Activated CD8-positive, alpha-beta memory T cell treated with anti-CD3 and anti-CD28 coated beads, Interleukin-2, amount 10 ng/mL, durations not matched to agents 7 days and 5 days (primary cell): ENCODE measurements at regions not wholly inside any gene's neighbourhood (a gene's known extent, or its start where the extent isn't known, plus 50 kb on each side); places are given as distances from the start of the nearest gene placed in this dataset.
"Not testable (repeated sequence)": the region's sequence is repeated elsewhere in the genome, so short reads cannot be mapped to it uniquely, and the experiment has no call there.

ENCODE experiments used
- ATAC-seq: fragments of 150-1000 bp; cut with Tn5 transposase; one replicate; pipeline ENCODE4 v1.10.0; 2021; ENCODE audit warnings: moderate library complexity
- CTCF ChIA-PET: fragments of 350-600 bp; sonication (Branson Sonifier 250); formaldehyde crosslinking; loops from one replicate; lab custom pipeline; 2021; ENCODE audit warnings: antibody characterized with exemption; lab: Charles Lee
- DNase-seq: peaks from one replicate; pipeline ENCODE4 v3.0.0-alpha.2; 2020
- H3K27ac Mint-ChIP-seq: one replicate; pipeline ENCODE4 v1.8.0; 2021; ENCODE audit warnings: mild to moderate bottlenecking, mixed read lengths
- H3K27me3 Mint-ChIP-seq: one replicate; pipeline ENCODE4 v1.8.0; 2021; ENCODE audit warnings: mixed read lengths
- H3K36me3 Mint-ChIP-seq: one replicate; pipeline ENCODE4 v1.8.0; 2021; ENCODE audit warnings: mild to moderate bottlenecking, mixed read lengths
- H3K4me1 Mint-ChIP-seq: one replicate; pipeline ENCODE4 v1.8.0; 2021; ENCODE audit warnings: mixed read lengths
- H3K4me3 Mint-ChIP-seq: one replicate; pipeline ENCODE4 v1.8.0; 2021; ENCODE audit warnings: mild to moderate bottlenecking, moderate library complexity, mixed read lengths
- H3K9me3 Mint-ChIP-seq: one replicate; pipeline ENCODE4 v1.8.0; 2022; ENCODE audit warnings: low read depth, mixed read lengths

- Mint-ChIP-seq H3K27ac (no peak overlapping the region), H3K36me3 (no peaks in the 10 kb centered on the region), H3K27me3 (no peaks in the 10 kb centered on the region), H3K9me3 (no peaks in the 10 kb centered on the region), H3K4me3 (no peak overlapping the region), H3K4me1 (no peaks in the 10 kb centered on the region)
- CTCF ChIA-PET = no interaction called here
- DNase-seq (no peak), ATAC-seq (no peak)
Observed at GRCh38 chr20:53801609-53802370, 208.2 kb upstream of the ZNF217 start.

- Mint-ChIP-seq H3K4me3 (no peak overlapping the region), H3K4me1 (no peaks in the 10 kb centered on the region), H3K27me3 (no peaks in the 10 kb centered on the region), H3K36me3 (no peaks in the 10 kb centered on the region), H3K27ac (no peak overlapping the region), H3K9me3 (no peaks in the 10 kb centered on the region)
- CTCF ChIA-PET = interaction anchor here (1.2 kb wide), 1 partner anchor 16 kb away, joined by 3 read pairs; no protein-coding TSS in a partner anchor
- no peak for DNase-seq
- ATAC-seq = no peak
Observed at GRCh38 chr20:53800883-53801604, 207.4 kb upstream of the ZNF217 start.

DNA sequence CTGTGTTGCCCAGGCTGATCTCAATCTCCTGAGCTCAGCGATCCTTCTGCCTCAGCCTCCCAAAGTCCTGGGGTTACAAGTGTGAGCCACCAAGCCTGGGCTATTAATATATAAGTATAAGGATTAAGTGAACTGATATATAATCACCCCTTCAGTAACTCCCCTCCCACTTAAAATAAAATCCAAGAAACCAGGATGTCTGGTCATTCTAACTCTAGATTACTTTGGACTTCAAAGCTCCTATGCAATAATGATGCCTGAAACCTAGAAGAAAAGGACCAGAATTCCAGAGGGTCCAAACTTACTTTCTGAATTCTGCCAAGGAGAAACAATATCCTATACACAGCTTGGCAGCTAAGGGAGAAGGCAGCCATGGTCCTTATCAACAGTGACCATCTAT lies 206.8 kb upstream of the ZNF217 start:
- Mint-ChIP-seq H3K4me3 (no peak overlapping the region), H3K27ac (no peak overlapping the region), H3K9me3 (no peaks in the 10 kb centered on the region), H3K36me3 (no peaks in the 10 kb centered on the region), H3K4me1 (no peaks in the 10 kb centered on the region), H3K27me3 (no peaks in the 10 kb centered on the region)
- ATAC-seq (no peak), DNase-seq (no peak)
- CTCF ChIA-PET = interaction anchor here (1.2 kb wide), 1 partner anchor 17 kb away, joined by 3 read pairs; no protein-coding TSS in a partner anchor

GRCh38 chr20:53797085-53797484 lies 203.4 kb upstream of the ZNF217 start:
- H3K4me1 Mint-ChIP-seq = no peaks in the 10 kb centered on the region
- no peak overlapping the region for H3K4me3 Mint-ChIP-seq
- no peak overlapping the region for H3K27ac Mint-ChIP-seq
- H3K27me3 Mint-ChIP-seq = no peaks in the 10 kb centered on the region
- DNase-seq = no peak
- CTCF ChIA-PET = no interaction called here
- peaks cover 2% of the 10 kb centered on the region for H3K36me3 Mint-ChIP-seq
- H3K9me3 Mint-ChIP-seq = no peaks in the 10 kb centered on the region
- no peak for ATAC-seq

- no peak for ATAC-seq
- peaks cover 2% of the 10 kb centered on the region for H3K36me3 Mint-ChIP-seq
- CTCF ChIA-PET = no interaction called here
- no peak overlapping the region for H3K27ac Mint-ChIP-seq
- no peaks in the 10 kb centered on the region for H3K4me1 Mint-ChIP-seq
- no peaks in the 10 kb centered on the region for H3K27me3 Mint-ChIP-seq
- H3K4me3 Mint-ChIP-seq = no peak overlapping the region
- no peaks in the 10 kb centered on the region for H3K9me3 Mint-ChIP-seq
- no peak for DNase-seq
Observed at GRCh38 chr20:53795170-53795569, 201.5 kb upstream of the ZNF217 start.

DNA sequence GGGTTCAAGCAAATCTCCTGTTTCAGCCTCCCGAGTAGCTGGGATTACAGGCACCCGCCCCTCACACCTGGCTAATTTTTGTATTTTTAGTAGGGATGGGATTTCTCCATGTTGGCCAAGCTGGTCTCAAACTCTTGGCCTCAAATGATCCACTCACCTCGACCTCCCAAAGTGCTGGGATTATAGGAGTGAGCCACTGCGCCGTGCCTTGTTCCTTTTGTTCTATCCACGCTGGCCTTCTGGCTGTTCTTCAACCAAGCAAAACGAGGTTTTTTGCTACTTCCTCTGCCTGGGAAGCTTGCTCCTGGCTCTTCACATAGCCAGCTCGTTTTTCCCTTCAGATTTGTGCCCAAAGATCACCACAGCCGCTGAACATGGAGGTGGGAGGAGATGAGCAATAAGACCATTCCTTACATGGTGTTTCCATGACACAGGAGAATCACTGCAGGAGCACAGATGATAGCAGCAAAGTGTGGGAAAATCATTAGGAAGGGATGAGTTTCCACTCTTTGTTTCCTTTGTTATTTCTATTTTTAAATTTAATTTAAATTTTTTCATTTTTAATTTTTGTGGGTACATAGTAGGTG lies 201.0 kb upstream of the ZNF217 start:
- Mint-ChIP-seq H3K36me3 (peaks cover 2% of the 10 kb centered on the region), H3K4me1 (no peaks in the 10 kb centered on the region), H3K4me3 (no peak overlapping the region), H3K9me3 (no peaks in the 10 kb centered on the region), H3K27me3 (no peaks in the 10 kb centered on the region), H3K27ac (no peak overlapping the region)
- ATAC-seq (no peak), DNase-seq (no peak)
- CTCF ChIA-PET = no interaction called here

DNA sequence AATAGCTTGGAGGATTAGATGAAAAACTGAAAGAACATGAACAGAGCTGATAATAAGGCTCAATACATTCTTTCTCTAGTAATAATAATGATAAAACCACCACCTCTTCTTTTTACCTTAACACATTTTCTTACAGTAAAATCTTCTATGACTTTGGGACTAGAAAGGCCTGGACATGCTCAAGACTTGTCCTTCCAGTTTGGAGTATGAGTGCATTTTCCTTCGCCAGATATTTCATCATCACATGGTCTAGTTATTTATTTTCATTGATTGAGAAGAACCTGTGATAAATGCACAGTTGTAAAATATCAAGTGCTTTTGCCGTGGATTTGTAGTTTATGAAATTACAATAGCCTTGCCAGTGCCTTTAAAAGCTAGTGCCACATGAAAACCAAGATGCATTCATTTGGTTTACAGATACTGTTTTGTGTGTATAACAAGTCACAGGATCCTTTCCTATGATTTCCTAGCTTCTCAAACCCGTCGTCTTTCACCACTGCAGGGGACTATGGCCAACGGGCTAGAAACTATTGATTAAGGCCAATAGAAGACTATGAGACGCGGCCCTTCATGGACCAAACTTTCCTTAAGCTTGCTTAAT lies 200.2 kb upstream of the ZNF217 start:
- no peak for ATAC-seq
- no peak overlapping the region for H3K27ac Mint-ChIP-seq
- CTCF ChIA-PET = no interaction called here

DNA sequence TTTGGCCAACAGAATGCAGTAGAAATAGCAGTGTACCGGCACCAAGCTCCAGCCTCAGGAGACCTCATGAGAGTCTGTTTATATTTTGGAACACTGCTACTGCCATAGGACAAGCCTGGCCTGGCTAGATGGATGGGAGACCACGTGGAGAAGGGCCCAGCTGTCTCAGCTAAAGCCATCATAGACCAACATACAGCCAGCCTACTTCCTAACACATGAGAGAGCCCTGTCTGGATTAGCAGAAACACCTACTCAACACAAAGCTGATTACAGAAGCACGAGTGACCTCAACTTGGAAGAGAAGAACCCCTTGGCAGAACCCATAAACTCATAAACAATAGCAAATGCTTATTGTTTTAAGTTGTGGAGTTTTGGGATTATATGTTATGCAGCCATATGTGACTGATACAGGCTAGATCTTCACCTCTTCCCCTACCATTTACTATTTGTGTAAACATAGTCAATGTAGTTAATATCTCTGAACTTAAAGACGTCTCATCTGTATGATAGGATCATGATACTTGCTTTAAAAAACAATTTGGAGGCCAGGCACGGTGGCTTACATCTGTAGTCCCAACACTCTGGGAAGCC lies 199.4 kb upstream of the ZNF217 start:
- peaks cover 2% of the 10 kb centered on the region for H3K36me3 Mint-ChIP-seq
- no peaks in the 10 kb centered on the region for H3K9me3 Mint-ChIP-seq
- no peak overlapping the region for H3K27ac Mint-ChIP-seq
- no peak overlapping the region for H3K4me3 Mint-ChIP-seq
- DNase-seq (no peak), ATAC-seq (no peak)
- H3K27me3 Mint-ChIP-seq = no peaks in the 10 kb centered on the region
- CTCF ChIA-PET = interaction anchor here (1.4 kb wide), 1 partner anchor 15 kb away, joined by 3 read pairs; no protein-coding TSS in a partner anchor
- H3K4me1 Mint-ChIP-seq = no peaks in the 10 kb centered on the region

More for the DNA sequence above, 200.2 kb upstream of the ZNF217 start:
- no peaks in the 10 kb centered on the region for H3K9me3 Mint-ChIP-seq
- no peak overlapping the region for H3K4me3 Mint-ChIP-seq
- peaks cover 2% of the 10 kb centered on the region for H3K36me3 Mint-ChIP-seq
- DNase-seq = no peak
- H3K4me1 Mint-ChIP-seq = no peaks in the 10 kb centered on the region
- no peaks in the 10 kb centered on the region for H3K27me3 Mint-ChIP-seq

GRCh38 chr20:53789989-53790675 lies 196.5 kb upstream of the ZNF217 start:
- CTCF ChIA-PET = no interaction called here
- no peaks in the 10 kb centered on the region for H3K27me3 Mint-ChIP-seq
- H3K36me3 Mint-ChIP-seq = peaks cover 2% of the 10 kb centered on the region
- ATAC-seq (no peak), DNase-seq (no peak)
- H3K9me3 Mint-ChIP-seq = no peaks in the 10 kb centered on the region
- no peak overlapping the region for H3K4me3 Mint-ChIP-seq
- no peak overlapping the region for H3K27ac Mint-ChIP-seq
- H3K4me1 Mint-ChIP-seq = peaks cover 2% of the 10 kb centered on the region

DNA sequence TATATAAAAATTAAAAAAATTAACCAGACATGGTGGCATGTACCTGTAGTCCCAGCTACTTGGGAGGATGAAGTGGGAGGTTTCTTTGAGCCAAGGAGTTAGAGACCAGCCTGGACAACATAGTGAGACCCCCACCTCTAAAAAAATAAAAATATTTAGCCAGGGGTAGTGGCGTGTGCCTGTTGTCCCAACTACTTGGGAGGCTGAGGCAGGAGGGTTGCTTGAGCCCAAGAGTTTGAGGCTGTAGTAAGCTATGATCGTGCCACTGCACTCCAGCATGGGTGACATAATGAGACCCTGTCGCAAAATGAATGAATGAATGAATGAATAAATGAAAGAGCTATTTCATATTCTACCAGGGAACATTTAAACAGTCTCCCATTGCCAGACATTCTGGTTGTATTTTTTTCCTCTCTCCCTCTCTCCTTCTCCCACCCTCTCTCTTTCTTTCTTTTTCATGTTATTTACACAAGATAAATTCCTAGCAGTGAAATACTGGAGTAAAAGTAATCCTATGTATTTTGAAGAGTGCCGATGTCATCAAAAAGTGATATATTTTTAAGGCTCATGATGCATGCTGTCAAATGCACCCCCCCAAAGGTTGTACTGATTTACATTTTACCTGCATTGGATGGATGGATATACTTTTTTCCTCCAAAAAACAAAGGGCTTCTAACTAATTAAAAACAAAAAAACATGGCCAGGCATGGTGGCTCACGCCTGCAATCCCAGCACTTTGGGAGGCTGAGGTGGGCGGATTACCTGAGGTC lies 194.8 kb upstream of the ZNF217 start:
- no peaks in the 10 kb centered on the region for H3K9me3 Mint-ChIP-seq
- peaks cover 2% of the 10 kb centered on the region for H3K36me3 Mint-ChIP-seq
- peaks cover 2% of the 10 kb centered on the region for H3K4me1 Mint-ChIP-seq
- DNase-seq (no peak), ATAC-seq (no peak)
- H3K27me3 Mint-ChIP-seq = no peaks in the 10 kb centered on the region
- no peak overlapping the region for H3K4me3 Mint-ChIP-seq
- H3K27ac Mint-ChIP-seq = no peak overlapping the region
- CTCF ChIA-PET = interaction anchor here (0.6 kb wide), 1 partner anchor 1436 kb away, joined by 3 read pairs; no protein-coding TSS in a partner anchor

DNA sequence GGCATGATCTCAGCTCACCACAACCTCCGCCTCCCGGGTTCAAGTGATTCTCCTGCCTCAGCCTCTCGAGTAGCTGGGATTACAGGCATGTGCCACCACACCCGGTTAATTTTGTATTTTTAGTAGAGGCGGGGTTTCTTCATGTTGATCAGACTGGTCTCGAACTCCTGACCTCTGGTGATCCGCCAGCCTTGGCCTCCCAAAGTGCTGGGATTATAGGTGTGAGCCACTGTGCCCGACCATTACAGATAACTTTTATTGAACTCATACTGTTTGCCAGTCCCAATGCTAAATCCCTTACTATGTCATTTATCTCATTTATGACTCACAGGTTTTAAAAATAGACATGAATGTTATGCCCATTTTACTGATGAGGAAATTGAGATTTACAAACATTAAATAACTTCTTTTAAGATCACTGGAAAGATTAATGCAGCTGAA lies 193.9 kb upstream of the ZNF217 start:
- not testable (repeated sequence) for H3K4me1 Mint-ChIP-seq, H3K4me3 Mint-ChIP-seq, ATAC-seq, DNase-seq, H3K36me3 Mint-ChIP-seq, H3K27ac Mint-ChIP-seq, H3K9me3 Mint-ChIP-seq, H3K27me3 Mint-ChIP-seq
- CTCF ChIA-PET = interaction anchor here (0.6 kb wide), 1 partner anchor 1436 kb away, joined by 3 read pairs; no protein-coding TSS in a partner anchor
